ENCODE measurements at regions not wholly inside any gene's neighbourhood (a gene's known extent, or its start where the extent isn't known, plus 50 kb on each side); places are given as distances from the start of the nearest gene placed in this dataset.

DNA sequence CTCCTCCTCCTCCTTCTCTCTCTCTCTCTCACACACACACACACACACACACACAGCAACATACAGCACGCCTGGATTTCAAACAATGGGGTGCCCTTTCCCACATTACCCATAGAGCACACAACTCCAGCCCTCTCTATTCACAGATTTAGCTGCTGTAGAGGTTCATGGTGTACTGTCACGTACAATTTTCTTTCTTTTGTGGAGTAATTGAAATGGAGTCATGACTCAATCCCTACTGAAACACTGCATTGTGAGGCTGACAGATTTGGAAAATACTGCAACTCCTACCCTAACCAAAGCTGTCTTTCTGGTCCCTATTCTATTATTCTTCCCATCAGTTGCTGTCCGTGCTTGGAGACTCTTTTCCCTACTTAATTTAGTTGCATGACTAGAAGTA lies 166.9 kb downstream of the EDN1 start:
- peaks cover 0 to 6% (median 0%) of the 10 kb centered on the region in 3 donors for H3K4me1 ChIP-seq (ENCODE audit: control insufficient read depth in 2 of 3, insufficient read depth in 2 of 3, low read depth in 1 of 3, low read length in 3 of 3)
- no peaks in the 10 kb centered on the region for H3K36me3 ChIP-seq (ENCODE audit: control insufficient read depth in 2 of 3, insufficient read depth in 3 of 3, low read length in 3 of 3)
- DNase-seq = no peak
- H3K27ac ChIP-seq (ENCODE audit: low read depth in 2 of 2, low read length in 2 of 2) = no peak overlapping the region
- no peaks in the 10 kb centered on the region for H3K27me3 ChIP-seq (ENCODE audit: control insufficient read depth, insufficient read depth, low read length)
- FAIRE-seq = no peak
- H3K9ac ChIP-seq (ENCODE audit: low read length in 3 of 3) = no peak overlapping the region
- peaks cover 0 to 7% (median 0%) of the 10 kb centered on the region in 3 donors for H3K9me3 ChIP-seq (ENCODE audit: control insufficient read depth in 2 of 3, insufficient read depth in 1 of 3, low read length in 3 of 3)
- H3K4me3 ChIP-seq (ENCODE audit: low read length in 3 of 3) = no peak overlapping the region
- TF ChIP-seq, protein P1, sequence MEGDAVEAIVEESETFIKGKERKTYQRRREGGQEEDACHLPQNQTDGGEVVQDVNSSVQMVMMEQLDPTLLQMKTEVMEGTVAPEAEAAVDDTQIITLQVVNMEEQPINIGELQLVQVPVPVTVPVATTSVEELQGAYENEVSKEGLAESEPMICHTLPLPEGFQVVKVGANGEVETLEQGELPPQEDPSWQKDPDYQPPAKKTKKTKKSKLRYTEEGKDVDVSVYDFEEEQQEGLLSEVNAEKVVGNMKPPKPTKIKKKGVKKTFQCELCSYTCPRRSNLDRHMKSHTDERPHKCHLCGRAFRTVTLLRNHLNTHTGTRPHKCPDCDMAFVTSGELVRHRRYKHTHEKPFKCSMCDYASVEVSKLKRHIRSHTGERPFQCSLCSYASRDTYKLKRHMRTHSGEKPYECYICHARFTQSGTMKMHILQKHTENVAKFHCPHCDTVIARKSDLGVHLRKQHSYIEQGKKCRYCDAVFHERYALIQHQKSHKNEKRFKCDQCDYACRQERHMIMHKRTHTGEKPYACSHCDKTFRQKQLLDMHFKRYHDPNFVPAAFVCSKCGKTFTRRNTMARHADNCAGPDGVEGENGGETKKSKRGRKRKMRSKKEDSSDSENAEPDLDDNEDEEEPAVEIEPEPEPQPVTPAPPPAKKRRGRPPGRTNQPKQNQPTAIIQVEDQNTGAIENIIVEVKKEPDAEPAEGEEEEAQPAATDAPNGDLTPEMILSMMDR (IDR thresholded peaks at IDR 0.05; ENCODE audit: borderline replicate concordance, extremely low read depth, insufficient read depth) = no peak
- intact Hi-C loops (cut with DNase I) = no loop called here

DNA sequence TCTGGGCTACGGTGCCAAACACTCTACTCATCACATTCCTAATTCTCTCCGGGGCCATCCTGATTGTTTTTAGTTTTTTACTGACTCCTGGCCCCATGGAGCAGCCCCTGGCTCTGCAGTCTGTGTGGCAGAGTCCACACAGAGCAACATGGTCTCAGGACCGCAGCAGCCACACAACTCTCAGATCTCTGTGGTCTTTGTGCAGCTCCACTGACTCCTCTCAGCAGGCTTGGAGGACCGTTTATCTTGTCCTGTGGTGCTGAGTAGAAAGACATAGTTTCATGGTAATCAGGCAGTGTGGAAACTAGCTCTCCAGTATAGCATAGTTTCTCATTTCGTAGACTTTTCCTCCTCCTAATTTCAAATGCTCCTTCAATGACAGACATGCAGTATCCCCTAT lies 168.4 kb downstream of the EDN1 start:
- DNase-seq (no peak), FAIRE-seq (no peak)
- intact Hi-C loops (cut with DNase I) = no loop called here

DNA sequence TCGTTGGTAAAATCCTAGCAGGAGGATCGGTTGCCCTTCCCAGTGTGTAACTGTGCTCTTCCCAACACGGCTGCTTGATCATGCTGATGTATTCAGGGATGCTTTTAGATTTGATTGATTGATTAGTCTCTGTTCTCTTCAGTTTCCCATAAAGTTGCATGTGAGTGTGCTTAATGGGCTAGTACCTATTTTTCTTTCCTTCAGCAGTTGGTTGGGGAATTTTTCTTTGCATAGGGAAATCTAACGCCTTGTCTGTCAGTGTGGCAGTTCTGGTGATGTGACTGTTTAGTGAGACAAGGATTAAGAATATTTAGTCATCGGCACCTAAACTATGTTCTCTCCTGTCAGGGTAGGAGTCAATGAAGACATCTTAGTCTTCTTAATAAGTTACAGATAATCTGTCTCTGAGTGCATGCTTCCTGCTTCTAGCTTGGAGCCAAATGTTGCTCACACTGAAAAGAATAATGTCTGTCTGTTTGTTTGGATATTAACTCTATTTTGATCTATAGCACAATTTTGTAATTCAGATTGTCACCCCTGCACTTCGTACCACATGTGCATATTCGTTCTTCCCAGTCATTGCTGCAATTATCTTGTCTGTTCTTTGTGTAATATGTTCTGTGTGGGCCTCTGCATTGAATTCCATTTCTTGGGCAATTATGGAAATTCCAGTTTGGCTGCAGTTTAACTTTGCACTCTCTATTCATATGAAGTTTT lies 169.9 kb downstream of the EDN1 start:
- Histone ChIP-seq H3K4me3 (ENCODE audit: low read length in 3 of 3) (no peak overlapping the region), H3K9me3 (ENCODE audit: control insufficient read depth in 2 of 3, insufficient read depth in 1 of 3, low read length in 3 of 3) (no peaks in the 10 kb centered on the region), H3K9ac (ENCODE audit: low read length in 3 of 3) (no peak overlapping the region), H3K27me3 (ENCODE audit: control insufficient read depth, insufficient read depth, low read length) (no peaks in the 10 kb centered on the region), H3K4me1 (ENCODE audit: control insufficient read depth in 2 of 3, insufficient read depth in 2 of 3, low read depth in 1 of 3, low read length in 3 of 3) (peaks cover 0 to 6% (median 0%) of the 10 kb centered on the region in 3 donors), H3K36me3 (ENCODE audit: control insufficient read depth in 2 of 3, insufficient read depth in 3 of 3, low read length in 3 of 3) (no peaks in the 10 kb centered on the region), H3K27ac (ENCODE audit: low read depth in 2 of 2, low read length in 2 of 2) (no peak overlapping the region)
- DNase-seq (no peak), FAIRE-seq (no peak)
- TF ChIP-seq, protein P1 (IDR thresholded peaks at IDR 0.05; ENCODE audit: borderline replicate concordance, extremely low read depth, insufficient read depth) = no peak
- intact Hi-C loops (cut with DNase I) = no loop called here

More for the DNA sequence above, 168.4 kb downstream of the EDN1 start:
- Histone ChIP-seq H3K27ac (ENCODE audit: low read depth in 2 of 2, low read length in 2 of 2) (no peak overlapping the region), H3K36me3 (ENCODE audit: control insufficient read depth in 2 of 3, insufficient read depth in 3 of 3, low read length in 3 of 3) (no peaks in the 10 kb centered on the region), H3K9me3 (ENCODE audit: control insufficient read depth in 2 of 3, insufficient read depth in 1 of 3, low read length in 3 of 3) (peaks cover 0 to 3% (median 0%) of the 10 kb centered on the region in 3 donors), H3K27me3 (ENCODE audit: control insufficient read depth, insufficient read depth, low read length) (no peaks in the 10 kb centered on the region), H3K9ac (ENCODE audit: low read length in 3 of 3) (no peak overlapping the region), H3K4me3 (ENCODE audit: low read length in 3 of 3) (no peak overlapping the region), H3K4me1 (ENCODE audit: control insufficient read depth in 2 of 3, insufficient read depth in 2 of 3, low read depth in 1 of 3, low read length in 3 of 3) (peaks cover 0 to 6% (median 0%) of the 10 kb centered on the region in 3 donors)
- TF ChIP-seq, protein P1 (IDR thresholded peaks at IDR 0.05; ENCODE audit: borderline replicate concordance, extremely low read depth, insufficient read depth) = no peak
